ENCODE measurements at regions not wholly inside any gene's neighbourhood (a gene's known extent, or its start where the extent isn't known, plus 50 kb on each side); places are given as distances from the start of the nearest gene placed in this dataset.
"Not testable (repeated sequence)": the region's sequence is repeated elsewhere in the genome, so short reads cannot be mapped to it uniquely, and the experiment has no call there.

GRCh38 chr21:43290421-43291346 is 121.9 kb downstream of the CRYAA start:
- Mint-ChIP-seq H3K9me3 (no peaks in the 10 kb centered on the region), H3K4me1 (ENCODE audit: low read depth) (peaks cover 5% of the 10 kb centered on the region), H3K27ac (no peak overlapping the region), H3K36me3 (ENCODE audit: low read depth) (no peaks in the 10 kb centered on the region), H3K4me3 (no peak overlapping the region), H3K27me3 (ENCODE audit: low read depth) (peaks cover 2% of the 10 kb centered on the region)
- DNase-seq (ENCODE audit: low spot score) = no peak

GRCh38 chr21:43289966-43290365 is 121.2 kb downstream of the CRYAA start:
- Mint-ChIP-seq H3K9me3 (no peaks in the 10 kb centered on the region), H3K4me1 (ENCODE audit: low read depth) (peaks cover 5% of the 10 kb centered on the region), H3K36me3 (ENCODE audit: low read depth) (no peaks in the 10 kb centered on the region), H3K4me3 (no peak overlapping the region), H3K27ac (no peak overlapping the region), H3K27me3 (ENCODE audit: low read depth) (no peaks in the 10 kb centered on the region)
- no peak for DNase-seq (ENCODE audit: low spot score)

GRCh38 chr21:43289442-43289841 is 120.6 kb downstream of the CRYAA start:
- Mint-ChIP-seq H3K4me3 (no peak overlapping the region), H3K27ac (no peak overlapping the region)
- no peak for DNase-seq (ENCODE audit: low spot score)

GRCh38 chr21:43287795-43288755 is 119.3 kb downstream of the CRYAA start:
- Mint-ChIP-seq H3K4me3 (no peak overlapping the region), H3K4me1 (ENCODE audit: low read depth) (peaks cover 5% of the 10 kb centered on the region), H3K27ac (no peak overlapping the region), H3K36me3 (ENCODE audit: low read depth) (no peaks in the 10 kb centered on the region), H3K9me3 (no peaks in the 10 kb centered on the region), H3K27me3 (ENCODE audit: low read depth) (no peaks in the 10 kb centered on the region)
- DNase-seq (ENCODE audit: low spot score) = no peak

More at GRCh38 chr21:43289442-43289841, 120.6 kb downstream of the CRYAA start:
- no peaks in the 10 kb centered on the region for H3K9me3 Mint-ChIP-seq
- H3K36me3 Mint-ChIP-seq (ENCODE audit: low read depth) = no peaks in the 10 kb centered on the region
- no peaks in the 10 kb centered on the region for H3K27me3 Mint-ChIP-seq (ENCODE audit: low read depth)
- peaks cover 5% of the 10 kb centered on the region for H3K4me1 Mint-ChIP-seq (ENCODE audit: low read depth)

GRCh38 chr21:43287111-43287760 is 118.4 kb downstream of the CRYAA start:
- Mint-ChIP-seq H3K9me3 (no peaks in the 10 kb centered on the region), H3K4me1 (ENCODE audit: low read depth) (peaks cover 5% of the 10 kb centered on the region), H3K27ac (no peak overlapping the region), H3K4me3 (no peak overlapping the region), H3K27me3 (ENCODE audit: low read depth) (no peaks in the 10 kb centered on the region), H3K36me3 (ENCODE audit: low read depth) (no peaks in the 10 kb centered on the region)
- no peak for DNase-seq (ENCODE audit: low spot score)

DNA sequence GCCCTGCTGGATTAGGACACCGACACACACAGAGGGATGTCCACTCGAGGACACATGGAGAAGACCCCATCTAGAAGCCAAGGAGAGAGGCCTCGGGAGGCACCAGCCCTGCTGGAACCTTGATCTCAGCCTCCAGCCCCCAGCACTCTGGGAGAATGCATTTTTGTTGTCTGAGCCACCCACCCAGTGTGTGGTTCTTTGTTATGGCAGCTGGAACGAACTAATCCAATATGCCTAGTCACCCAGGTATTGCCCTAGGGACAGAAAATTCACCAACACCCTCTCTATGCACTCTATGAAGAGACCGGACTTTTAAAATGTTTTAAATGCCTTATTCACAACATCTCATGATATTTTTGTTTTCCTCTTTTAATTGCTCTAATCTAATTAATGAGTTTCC is 117.4 kb downstream of the CRYAA start:
- no peaks in the 10 kb centered on the region for H3K9me3 Mint-ChIP-seq
- no peaks in the 10 kb centered on the region for H3K36me3 Mint-ChIP-seq (ENCODE audit: low read depth)
- no peak for DNase-seq (ENCODE audit: low spot score)
- no peaks in the 10 kb centered on the region for H3K27me3 Mint-ChIP-seq (ENCODE audit: low read depth)
- no peak overlapping the region for H3K4me3 Mint-ChIP-seq
- H3K4me1 Mint-ChIP-seq (ENCODE audit: low read depth) = peaks cover 5% of the 10 kb centered on the region
- H3K27ac Mint-ChIP-seq = no peak overlapping the region

- no peaks in the 10 kb centered on the region for H3K36me3 Mint-ChIP-seq (ENCODE audit: low read depth)
These were observed 115.9 kb downstream of the CRYAA start for GRCh38 chr21:43284700-43285099.

GRCh38 chr21:43284238-43284637 is 115.4 kb downstream of the CRYAA start:
- H3K27ac Mint-ChIP-seq = no peak overlapping the region
- no peak overlapping the region for H3K4me3 Mint-ChIP-seq
- DNase-seq (ENCODE audit: low spot score) = no peak
- H3K27me3 Mint-ChIP-seq (ENCODE audit: low read depth) = no peaks in the 10 kb centered on the region
- peaks cover 5% of the 10 kb centered on the region for H3K4me1 Mint-ChIP-seq (ENCODE audit: low read depth)
- H3K36me3 Mint-ChIP-seq (ENCODE audit: low read depth) = no peaks in the 10 kb centered on the region
- H3K9me3 Mint-ChIP-seq = no peaks in the 10 kb centered on the region

More at GRCh38 chr21:43284700-43285099, 115.9 kb downstream of the CRYAA start:
- DNase-seq (ENCODE audit: low spot score) = no peak
- Mint-ChIP-seq H3K4me3 (no peak overlapping the region), H3K9me3 (no peaks in the 10 kb centered on the region), H3K27me3 (ENCODE audit: low read depth) (no peaks in the 10 kb centered on the region), H3K27ac (no peak overlapping the region), H3K4me1 (ENCODE audit: low read depth) (peaks cover 5% of the 10 kb centered on the region)

GRCh38 chr21:43283925-43284221 is 115.1 kb downstream of the CRYAA start:
- not testable (repeated sequence) for H3K36me3 Mint-ChIP-seq (ENCODE audit: low read depth); DNase-seq (ENCODE audit: low spot score); H3K4me3 Mint-ChIP-seq; H3K9me3 Mint-ChIP-seq; H3K27me3 Mint-ChIP-seq (ENCODE audit: low read depth); H3K27ac Mint-ChIP-seq; H3K4me1 Mint-ChIP-seq (ENCODE audit: low read depth)

GRCh38 chr21:43283136-43283924 is 114.5 kb downstream of the CRYAA start:
- H3K9me3 Mint-ChIP-seq = no peaks in the 10 kb centered on the region
- H3K36me3 Mint-ChIP-seq (ENCODE audit: low read depth) = no peaks in the 10 kb centered on the region
- H3K4me3 Mint-ChIP-seq = no peak overlapping the region
- no peak for DNase-seq (ENCODE audit: low spot score)
- no peaks in the 10 kb centered on the region for H3K27me3 Mint-ChIP-seq (ENCODE audit: low read depth)
- H3K27ac Mint-ChIP-seq = no peak overlapping the region
- H3K4me1 Mint-ChIP-seq (ENCODE audit: low read depth) = peaks cover 5% of the 10 kb centered on the region

GRCh38 chr21:43282358-43283120 is 113.7 kb downstream of the CRYAA start:
- Mint-ChIP-seq H3K36me3 (ENCODE audit: low read depth) (no peaks in the 10 kb centered on the region), H3K27ac (no peak overlapping the region), H3K4me3 (no peak overlapping the region), H3K4me1 (ENCODE audit: low read depth) (peaks cover 5% of the 10 kb centered on the region), H3K9me3 (no peaks in the 10 kb centered on the region), H3K27me3 (ENCODE audit: low read depth) (peaks cover 2% of the 10 kb centered on the region)
- no peak for DNase-seq (ENCODE audit: low spot score)

DNA sequence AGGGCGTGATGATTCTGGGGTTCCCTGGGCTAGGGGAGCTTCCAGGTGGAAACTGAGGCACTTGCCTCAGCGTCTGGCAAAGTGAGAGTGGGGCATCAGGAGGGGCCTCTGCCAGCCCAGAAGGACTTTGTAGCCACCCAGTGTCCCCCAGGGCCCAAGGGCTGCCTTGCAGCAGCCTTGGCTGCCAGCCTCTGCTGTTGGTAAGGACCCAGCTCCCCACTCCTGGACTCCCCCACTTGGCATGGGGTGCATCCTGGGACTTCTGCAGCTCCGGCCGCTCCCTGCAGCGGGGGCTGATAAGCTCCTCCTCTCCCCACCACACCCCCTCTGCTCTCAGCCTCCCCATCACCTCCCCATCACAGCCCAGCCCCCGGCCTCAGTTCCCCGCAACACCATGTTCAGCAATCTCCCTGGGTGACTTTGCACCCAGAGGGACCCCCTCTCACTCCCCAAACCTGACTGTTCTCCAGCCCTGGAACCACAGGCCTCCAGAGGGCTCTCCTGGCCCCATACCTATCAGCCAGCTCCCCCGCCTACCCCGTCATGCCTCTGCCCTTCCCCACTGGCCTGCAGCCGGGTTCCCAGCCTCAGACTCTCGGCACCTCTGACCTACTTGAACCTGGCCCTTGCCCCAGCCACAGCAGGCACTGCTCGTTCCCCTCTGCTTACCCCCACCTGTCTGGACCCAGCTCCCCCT is 113.0 kb downstream of the CRYAA start:
- Mint-ChIP-seq H3K9me3 (no peaks in the 10 kb centered on the region), H3K27me3 (ENCODE audit: low read depth) (peaks cover 2% of the 10 kb centered on the region), H3K4me1 (ENCODE audit: low read depth) (no peaks in the 10 kb centered on the region), H3K36me3 (ENCODE audit: low read depth) (no peaks in the 10 kb centered on the region), H3K27ac (no peak overlapping the region), H3K4me3 (no peak overlapping the region)
- DNase-seq (ENCODE audit: low spot score) = no peak
